ENCODE measurements at regions not wholly inside any gene's neighbourhood (a gene's known extent, or its start where the extent isn't known, plus 50 kb on each side); places are given as distances from the start of the nearest gene placed in this dataset.

- Histone ChIP-seq H3K9me3 (no peaks in the 10 kb centered on the region), H3K4me1 (no peaks in the 10 kb centered on the region), H3K4me3 (no peak overlapping the region), H3K4me2 (no peak overlapping the region), H3K27ac (no peak overlapping the region)
- FAIRE-seq (no peak), ATAC-seq (no peak), DNase-seq (ENCODE audit: low read depth in 1 of 2, low spot score in 1 of 2) (no peak)
- ChIA-PET CTCF (no interaction called here), POLR2A (no interaction called here)
- WGBS (ENCODE audit: missing lambda C conversion rate): 13% methylated on average over 4 of the region's 4 CpGs
- TF ChIP-seq ZSCAN20 (CRISPR knock-in tag; IDR thresholded peaks at IDR 0.05): no peak
- no peak for TF ChIP-seq FOSB (CRISPR knock-in tag; IDR thresholded peaks at IDR 0.05)
- TF ChIP-seq BCL3 (IDR thresholded peaks at IDR 0.05): no peak
- no peak for TF ChIP-seq EP300 (IDR thresholded peaks at IDR 0.05)
- no peak for TF ChIP-seq CBX2 (IDR thresholded peaks at IDR 0.05; ENCODE audit: borderline replicate concordance, low read depth)
- no peak for TF ChIP-seq ATOH8 (CRISPR knock-in tag; IDR thresholded peaks at IDR 0.05; ENCODE audit: low read depth)
- no peak for TF ChIP-seq RFX5 (IDR thresholded peaks at IDR 0.05)
- TF ChIP-seq CTCF (IDR thresholded peaks at IDR 0.05): no peak
- no peak for TF ChIP-seq MYC (IDR thresholded peaks at IDR 0.05; ENCODE audit: borderline replicate concordance, low read length)
- no peak for TF ChIP-seq NFE2L2 (conservative IDR thresholded peaks at IDR 0.05; ENCODE audit: low read length)
- TF ChIP-seq CEBPB (IDR thresholded peaks at IDR 0.05): no peak
- TF ChIP-seq POLR2A (IDR thresholded peaks at IDR 0.05; ENCODE audit: low read length): no peak
These were observed 354.0 kb downstream of the HS3ST1 start for GRCh38 chr4:11074581-11075241.

DNA sequence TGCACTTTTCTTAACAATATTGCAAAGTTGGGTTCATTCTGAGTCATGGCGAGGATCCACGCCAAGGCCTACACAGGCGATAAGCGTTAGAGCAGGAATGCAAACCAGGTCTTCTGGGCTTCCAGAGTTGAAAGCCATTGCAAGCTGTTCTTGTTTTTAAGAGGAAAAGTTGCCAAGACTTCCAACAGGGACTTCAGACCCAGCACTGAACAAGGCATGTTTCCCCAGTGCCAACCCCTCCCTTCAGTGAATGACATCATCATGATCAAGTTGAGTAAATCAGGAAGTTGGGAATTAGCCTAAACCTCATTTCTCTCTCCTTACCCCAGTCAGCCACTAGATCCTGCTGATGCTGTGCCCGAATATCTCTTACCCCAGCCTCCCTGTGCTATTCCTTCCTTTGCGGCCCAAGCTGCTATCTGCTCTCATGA lies 355.1 kb downstream of the HS3ST1 start:
- DNase-seq (ENCODE audit: low read depth in 1 of 2, low spot score in 1 of 2) (no peak), ATAC-seq (no peak), FAIRE-seq (no peak)
- Histone ChIP-seq H3K9me3 (no peaks in the 10 kb centered on the region), H3K4me2 (no peak overlapping the region), H3K27ac (no peak overlapping the region), H3K4me1 (no peaks in the 10 kb centered on the region), H3K4me3 (no peak overlapping the region)
- 59% methylated on average over 6 of the region's 6 CpGs for WGBS (ENCODE audit: missing lambda C conversion rate)
- ChIA-PET POLR2A (no interaction called here), CTCF (no interaction called here)
- TF ChIP-seq SREBF2 (IDR thresholded peaks at IDR 0.05) (no peak), MAFK (IDR thresholded peaks at IDR 0.05; ENCODE audit: partially characterized antibody) (no peak), FOSB (CRISPR knock-in tag; IDR thresholded peaks at IDR 0.05) (no peak), MAZ (IDR thresholded peaks at IDR 0.05; ENCODE audit: borderline replicate concordance, low read depth, low read length) (no peak), CBX2 (IDR thresholded peaks at IDR 0.05; ENCODE audit: borderline replicate concordance, low read depth) (no peak)
- TF ChIP-seq, protein P1, sequence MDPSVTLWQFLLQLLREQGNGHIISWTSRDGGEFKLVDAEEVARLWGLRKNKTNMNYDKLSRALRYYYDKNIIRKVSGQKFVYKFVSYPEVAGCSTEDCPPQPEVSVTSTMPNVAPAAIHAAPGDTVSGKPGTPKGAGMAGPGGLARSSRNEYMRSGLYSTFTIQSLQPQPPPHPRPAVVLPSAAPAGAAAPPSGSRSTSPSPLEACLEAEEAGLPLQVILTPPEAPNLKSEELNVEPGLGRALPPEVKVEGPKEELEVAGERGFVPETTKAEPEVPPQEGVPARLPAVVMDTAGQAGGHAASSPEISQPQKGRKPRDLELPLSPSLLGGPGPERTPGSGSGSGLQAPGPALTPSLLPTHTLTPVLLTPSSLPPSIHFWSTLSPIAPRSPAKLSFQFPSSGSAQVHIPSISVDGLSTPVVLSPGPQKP (IDR thresholded peaks at IDR 0.05; ENCODE audit: low read depth, low read length): no peak

GRCh38 chr4:11072999-11073398 lies 355.7 kb downstream of the HS3ST1 start:
- FAIRE-seq: no peak
- ChIA-PET CTCF (no interaction called here), POLR2A (no interaction called here)
- no peak for DNase-seq (ENCODE audit: low read depth in 1 of 2, low spot score in 1 of 2)
- TF ChIP-seq MAFK (IDR thresholded peaks at IDR 0.05; ENCODE audit: partially characterized antibody) (peak; percentile 62), RARB (CRISPR knock-in tag; IDR thresholded peaks at IDR 0.05) (no peak), RAD21 (conservative IDR thresholded peaks at IDR 0.05 in 1 of 2, IDR thresholded peaks at IDR 0.05 in 1 of 2) (no peak)
- no peaks in the 10 kb centered on the region for H3K9me3 ChIP-seq
- no peak overlapping the region for H3K27ac ChIP-seq
- H3K4me3 ChIP-seq: no peak overlapping the region
- no peak for ATAC-seq
- 26% methylated on average over 8 of the region's 8 CpGs for WGBS (ENCODE audit: missing lambda C conversion rate)
- H3K4me2 ChIP-seq: no peak overlapping the region
- H3K4me1 ChIP-seq: no peaks in the 10 kb centered on the region

All from A549 (cell line).